HG03066 (cell line): ENCODE measurements at regions not wholly inside any gene's neighbourhood (a gene's known extent, or its start where the extent isn't known, plus 50 kb on each side); places are given as distances from the start of the nearest gene placed in this dataset.

Experiments used
- ATAC-seq: cut with Tn5 transposase; IDR thresholded peaks from one replicate; pipeline ENCODE4 v1.9.1; 2021; ENCODE audit warnings: low read depth; ENCODE audit not compliant: unreplicated experiment

- ATAC-seq = no peak
These were observed 493.0 kb upstream of the WWC1 start for GRCh38 chr5:167798448-167798847.

GRCh38 chr5:167800427-167800826 lies 491.0 kb upstream of the WWC1 start:
- ATAC-seq = no peak

DNA sequence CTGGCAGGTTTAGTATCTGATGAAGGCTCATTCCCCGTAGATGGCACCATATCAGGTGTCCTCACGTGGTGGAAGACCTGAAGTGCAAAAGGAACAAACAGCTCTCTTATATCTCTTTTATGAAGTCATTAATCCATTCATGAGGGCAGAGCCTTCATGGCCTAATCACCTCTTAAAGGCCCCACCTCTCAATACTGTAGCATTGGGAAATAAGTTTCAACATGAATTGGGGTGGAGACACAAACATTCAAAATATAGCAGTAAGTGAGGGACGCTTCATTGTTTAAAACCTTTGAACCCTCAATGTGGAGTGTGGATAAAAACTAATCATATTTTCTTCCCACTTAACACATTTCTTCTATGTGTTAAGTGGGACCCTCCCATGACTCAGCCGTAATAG lies 489.4 kb upstream of the WWC1 start:
- ATAC-seq = no peak

DNA sequence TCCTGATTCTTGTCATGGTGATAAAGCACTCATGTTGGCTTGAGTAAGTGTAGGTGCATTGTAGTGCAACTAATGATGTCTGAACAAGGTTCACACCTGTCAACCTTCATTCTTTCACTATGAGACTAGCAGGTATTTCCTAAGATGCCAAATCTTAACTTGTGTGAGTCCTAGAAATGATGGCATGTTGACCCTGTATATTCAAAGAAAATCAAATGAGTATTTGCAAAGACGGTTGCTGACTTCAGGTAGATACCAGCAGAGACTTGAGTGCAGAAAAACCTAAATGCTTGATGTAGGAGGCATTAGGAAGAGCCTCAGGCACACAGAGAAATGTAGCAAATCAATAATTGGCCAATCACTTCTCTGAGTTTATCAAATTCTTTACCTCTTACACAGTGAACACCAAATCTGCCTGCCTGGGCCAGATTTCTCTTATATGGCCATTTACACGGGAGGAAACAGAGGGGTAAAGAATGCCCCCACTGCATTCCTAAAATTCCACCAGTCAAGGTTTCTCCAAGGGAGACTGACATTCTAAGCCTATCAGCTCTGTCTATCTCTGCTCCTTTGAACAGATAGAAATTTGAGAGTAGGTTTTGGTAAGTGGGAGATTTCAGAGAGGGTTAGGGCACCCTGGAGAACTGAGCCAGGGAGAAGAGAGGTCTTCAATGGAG lies 488.6 kb upstream of the WWC1 start:
- no peak for ATAC-seq

GRCh38 chr5:167804512-167805220 lies 486.8 kb upstream of the WWC1 start:
- no peak for ATAC-seq

DNA sequence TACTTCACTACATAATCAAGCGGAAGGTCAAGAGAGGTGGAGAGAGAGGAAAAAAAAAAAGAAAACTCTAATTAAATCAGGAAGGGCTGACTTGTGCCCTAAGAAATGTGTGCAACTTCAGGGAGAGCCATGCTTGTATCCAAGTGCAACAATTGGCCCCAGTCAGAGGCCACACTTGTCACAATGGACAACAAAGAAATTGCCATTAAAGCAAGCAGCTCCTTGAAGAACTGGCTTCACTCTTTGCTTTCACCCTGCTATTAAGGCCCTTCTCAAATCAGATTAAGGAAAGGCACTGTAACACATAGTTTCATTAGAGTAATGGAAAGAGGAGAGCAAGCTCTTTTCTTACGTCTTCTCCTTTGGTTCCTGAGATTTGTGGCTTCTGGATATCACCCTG lies 480.9 kb upstream of the WWC1 start:
- no peak for ATAC-seq

DNA sequence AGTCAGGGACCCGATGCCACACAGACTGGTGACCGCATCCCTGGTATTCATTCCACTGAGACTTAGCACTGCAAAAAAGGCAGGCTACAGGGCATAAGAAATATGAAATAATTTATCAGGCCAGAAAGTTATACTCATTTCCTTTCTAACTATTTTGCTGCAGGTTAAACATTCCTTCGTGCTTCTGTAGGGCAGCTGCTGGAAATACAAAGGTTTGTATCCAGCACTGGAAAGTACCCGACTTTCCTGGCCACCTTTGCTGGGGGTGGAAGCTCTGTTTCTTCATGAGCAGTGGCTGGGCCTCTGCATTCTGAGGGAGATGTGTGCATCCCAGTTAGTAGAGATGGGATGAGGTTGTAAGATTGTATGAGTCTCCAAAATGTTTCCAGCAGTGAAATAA lies 478.6 kb upstream of the WWC1 start:
- ATAC-seq = no peak

DNA sequence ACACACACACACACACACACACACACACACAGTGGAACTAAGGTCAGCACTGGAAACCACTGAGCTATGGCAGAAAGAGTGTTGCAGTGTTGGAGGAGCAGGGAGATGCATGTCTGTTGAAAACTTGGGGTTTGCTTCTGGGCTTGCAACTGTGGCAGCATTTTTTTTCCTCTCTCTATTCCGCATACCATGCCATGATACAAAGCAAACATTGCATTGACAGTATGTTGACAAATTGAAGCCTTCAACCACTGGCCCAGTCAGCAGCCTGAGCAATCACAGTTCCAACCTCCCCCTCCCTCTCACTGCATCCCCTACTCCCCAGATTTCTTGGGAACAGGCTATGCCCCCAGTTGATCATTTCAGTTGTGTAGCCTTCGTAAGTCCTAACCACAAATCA lies 478.1 kb upstream of the WWC1 start:
- ATAC-seq = no peak

GRCh38 chr5:167814040-167814439 lies 477.4 kb upstream of the WWC1 start:
- ATAC-seq = no peak

DNA sequence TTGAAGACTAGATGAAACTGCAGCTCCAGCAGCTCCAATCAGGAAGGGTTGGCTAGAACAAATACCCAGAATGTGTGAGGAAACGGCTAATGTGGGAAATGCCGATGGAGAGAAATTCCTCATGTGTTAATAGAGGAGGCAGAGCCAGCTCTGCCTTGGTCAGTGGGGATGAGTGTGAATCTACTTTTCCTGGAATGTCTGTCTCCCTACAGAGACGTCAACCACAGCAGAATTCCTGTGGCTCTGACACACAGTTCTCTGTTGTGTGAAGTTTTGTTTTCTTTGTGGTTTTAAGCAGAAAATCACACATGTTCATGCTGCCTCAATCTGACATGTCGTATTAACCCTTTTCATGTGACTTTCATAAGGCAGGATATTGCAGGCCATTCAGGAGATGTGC lies 476.6 kb upstream of the WWC1 start:
- no peak for ATAC-seq

GRCh38 chr5:167816354-167816753 lies 475.1 kb upstream of the WWC1 start:
- ATAC-seq = no peak

- no peak for ATAC-seq
These were observed 474.6 kb upstream of the WWC1 start for GRCh38 chr5:167816864-167817263.

DNA sequence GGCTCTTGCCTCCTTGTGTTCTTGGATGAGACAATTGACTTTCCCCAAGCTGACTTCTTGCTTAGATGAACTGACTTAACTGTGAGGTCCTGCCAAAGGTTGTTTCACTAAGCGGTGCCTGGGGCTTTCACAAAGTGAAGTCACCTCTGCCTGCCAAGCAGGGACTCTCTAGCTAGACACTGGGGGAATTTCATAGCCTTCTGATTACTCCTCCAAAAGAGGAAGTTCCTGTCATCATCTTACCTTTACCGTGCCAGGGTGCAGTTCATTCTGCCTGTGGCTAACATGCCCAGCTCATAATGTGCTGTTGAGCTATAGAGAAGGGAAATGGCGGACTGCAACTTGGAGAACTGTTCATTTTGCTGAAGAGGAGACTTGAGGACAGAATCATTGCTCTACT lies 472.0 kb upstream of the WWC1 start:
- peak; percentile 72 for ATAC-seq

- no peak for ATAC-seq
These were observed 471.1 kb upstream of the WWC1 start for GRCh38 chr5:167820101-167820990.

DNA sequence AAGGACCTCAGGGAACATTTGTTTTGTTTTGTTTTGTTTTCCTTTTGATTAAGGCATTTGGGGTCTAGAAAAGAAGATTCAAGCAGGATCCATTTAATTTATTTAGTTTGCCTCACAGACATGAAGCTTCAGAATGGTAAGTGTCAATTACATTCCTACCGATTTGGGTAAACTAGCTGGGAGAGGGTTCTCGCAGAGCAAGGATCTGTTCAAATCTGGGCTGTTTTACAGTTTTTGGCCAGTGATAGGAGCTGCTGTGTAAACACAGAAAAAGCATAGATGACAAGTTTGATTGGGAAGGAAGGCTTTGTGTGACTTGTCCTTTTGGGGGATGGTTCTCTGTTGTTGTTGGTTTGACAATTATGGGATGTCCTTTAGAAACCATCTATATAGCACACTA lies 470.3 kb upstream of the WWC1 start:
- ATAC-seq = no peak

GRCh38 chr5:167821669-167822068 lies 469.8 kb upstream of the WWC1 start:
- ATAC-seq = no peak

GRCh38 chr5:167822241-167822640 lies 469.2 kb upstream of the WWC1 start:
- no peak for ATAC-seq

DNA sequence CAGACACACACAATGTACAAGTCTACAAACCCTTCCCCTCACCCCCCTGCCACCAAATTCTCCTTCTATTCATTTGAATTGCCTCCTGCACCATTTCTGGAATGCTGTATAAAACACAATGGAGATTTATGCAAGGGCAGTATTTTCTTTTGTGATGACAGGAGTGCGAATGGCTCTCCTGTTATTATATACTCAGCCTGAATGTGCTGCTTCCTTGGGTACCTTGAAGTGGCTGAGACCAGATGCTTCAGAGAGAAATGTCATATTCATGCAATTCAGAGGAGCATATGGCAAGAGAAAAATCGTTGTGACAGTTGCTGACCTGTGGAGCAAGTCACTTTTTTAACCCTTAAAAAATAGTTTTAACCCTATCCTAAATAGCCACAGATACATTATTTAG lies 468.0 kb upstream of the WWC1 start:
- no peak for ATAC-seq

DNA sequence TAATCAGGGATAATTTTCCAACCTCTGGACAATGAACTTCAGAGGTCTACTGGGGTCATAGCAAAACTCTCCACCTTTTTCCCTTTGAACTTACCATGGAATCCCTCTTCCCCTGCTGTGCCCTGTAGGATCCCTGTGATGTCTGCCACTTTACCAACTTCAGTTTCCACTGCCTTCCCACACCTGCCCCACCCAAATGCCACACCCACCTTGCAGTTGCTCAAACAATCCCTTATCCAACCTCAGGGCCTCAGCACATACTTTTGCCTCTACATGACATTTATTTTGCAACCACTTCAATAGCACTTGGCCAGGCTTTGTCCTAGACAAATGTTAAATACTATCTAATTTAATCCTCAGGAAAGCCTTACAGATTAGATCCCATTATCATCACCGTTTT lies 463.7 kb upstream of the WWC1 start:
- no peak for ATAC-seq

GRCh38 chr5:167831754-167832504 lies 459.5 kb upstream of the WWC1 start:
- ATAC-seq = no peak

- no peak for ATAC-seq
These were observed 458.8 kb upstream of the WWC1 start for GRCh38 chr5:167832609-167833008.
